Activated CD8-positive, alpha-beta T cell treated with anti-CD3 and anti-CD28 coated beads, Interleukin-2, amount 10 ng/mL, durations not matched to agents 7 days and 5 days (primary cell): ENCODE measurements at regions not wholly inside any gene's neighbourhood (a gene's known extent, or its start where the extent isn't known, plus 50 kb on each side); places are given as distances from the start of the nearest gene placed in this dataset.

Experiments used
- ATAC-seq: fragments of 150-1000 bp; cut with Tn5 transposase; one replicate; pipeline ENCODE4 v1.10.0; 2021; ENCODE audit warnings: moderate library complexity
- CTCF ChIA-PET: fragments of 350-600 bp; sonication (Branson Sonifier 250); formaldehyde crosslinking; loops from one replicate; lab custom pipeline; 2021; ENCODE audit warnings: antibody characterized with exemption; lab: Charles Lee
- POLR2A ChIA-PET: fragments of 350-600 bp; sonication (Branson Sonifier 250); formaldehyde crosslinking; loops from one replicate; lab custom pipeline; 2021; ENCODE audit warnings: antibody characterized with exemption; lab: Charles Lee
- DNase-seq: peaks from one replicate; pipeline ENCODE4 v3.0.0-alpha.2; 2020
- H3K27ac Mint-ChIP-seq: one replicate; pipeline ENCODE4 v1.8.0; 2021; ENCODE audit warnings: mild to moderate bottlenecking, mixed read lengths
- H3K27me3 Mint-ChIP-seq: one replicate; pipeline ENCODE4 v1.8.0; 2021; ENCODE audit warnings: low read depth, mixed read lengths
- H3K36me3 Mint-ChIP-seq: one replicate; pipeline ENCODE4 v1.8.0; 2021; ENCODE audit warnings: low read depth, mixed read lengths
- H3K4me1 Mint-ChIP-seq: one replicate; pipeline ENCODE4 v1.8.0; 2021; ENCODE audit warnings: low read depth, mixed read lengths
- H3K4me3 Mint-ChIP-seq: one replicate; pipeline ENCODE4 v1.8.0; 2021; ENCODE audit warnings: mild to moderate bottlenecking, mixed read lengths
- H3K9me3 Mint-ChIP-seq: one replicate; pipeline ENCODE4 v1.8.0; 2022; ENCODE audit warnings: mixed read lengths; ENCODE audit not compliant: insufficient read depth

DNA sequence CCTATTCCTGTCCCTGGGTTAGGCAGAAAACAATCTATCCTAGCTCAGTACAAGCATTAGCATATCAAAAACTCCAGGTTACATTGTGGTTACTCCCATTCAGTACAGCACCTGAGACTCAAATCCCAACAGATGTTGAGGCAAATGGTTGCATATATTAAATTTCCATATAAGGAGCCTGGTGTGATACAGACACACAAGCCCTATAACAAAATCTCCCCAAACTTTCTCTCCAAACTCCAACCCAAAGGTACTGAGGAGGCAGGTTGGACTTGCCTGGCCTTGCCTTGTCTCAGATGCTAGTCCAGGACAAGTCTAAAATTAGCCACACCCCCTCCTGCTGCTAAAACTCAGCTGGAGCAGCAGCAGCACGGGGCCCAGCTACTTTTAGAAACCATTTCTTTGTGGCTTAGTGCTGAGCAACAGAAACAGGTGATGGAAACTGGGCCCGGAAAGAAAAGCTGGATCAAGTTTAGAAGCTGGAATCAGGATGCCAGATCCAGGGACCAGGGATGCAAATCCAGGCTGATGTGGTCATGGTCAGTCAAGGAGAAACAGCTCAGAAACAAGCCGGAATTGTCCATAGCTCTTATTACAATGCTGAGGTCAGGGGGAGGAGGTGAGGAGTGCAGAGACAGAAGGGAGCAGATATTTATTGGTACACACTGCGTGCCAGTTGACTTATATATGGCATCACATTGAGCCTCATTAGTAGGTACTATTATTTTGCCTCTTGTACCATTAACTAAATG, 73.7 kb upstream of the AMOTL1 start:
- Mint-ChIP-seq H3K27me3 (peaks cover 17% of the 10 kb centered on the region), H3K9me3 (no peaks in the 10 kb centered on the region), H3K27ac (no peak overlapping the region), H3K4me3 (no peak overlapping the region), H3K36me3 (no peaks in the 10 kb centered on the region), H3K4me1 (no peaks in the 10 kb centered on the region)
- ChIA-PET POLR2A (no interaction called here), CTCF (no interaction called here)
- DNase-seq (no peak), ATAC-seq (no peak)

DNA sequence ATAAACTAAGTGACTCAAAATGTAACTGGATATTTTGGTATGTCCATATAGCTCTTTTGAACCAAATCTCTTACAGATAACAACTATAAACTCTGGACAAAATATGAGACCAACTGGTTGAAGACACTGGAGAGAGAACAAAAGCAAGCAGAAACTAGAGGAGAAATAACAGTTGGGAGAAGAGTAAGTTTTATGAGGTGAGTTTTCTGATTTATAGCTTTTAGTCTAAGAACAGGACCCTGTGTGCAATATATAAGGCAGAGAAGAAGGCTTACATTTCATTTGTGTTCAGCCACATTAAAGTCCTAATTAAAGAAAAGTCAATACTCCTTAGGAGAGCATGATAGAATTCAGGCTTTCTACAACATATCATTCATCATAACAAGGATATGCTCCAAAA, 71.0 kb upstream of the AMOTL1 start:
- CTCF ChIA-PET = no interaction called here
- ATAC-seq (no peak), DNase-seq (no peak)
- Mint-ChIP-seq H3K4me3 (no peak overlapping the region), H3K4me1 (no peaks in the 10 kb centered on the region), H3K9me3 (no peaks in the 10 kb centered on the region), H3K27me3 (peaks cover 16% of the 10 kb centered on the region), H3K36me3 (no peaks in the 10 kb centered on the region), H3K27ac (no peak overlapping the region)
- POLR2A ChIA-PET = no interaction called here

DNA sequence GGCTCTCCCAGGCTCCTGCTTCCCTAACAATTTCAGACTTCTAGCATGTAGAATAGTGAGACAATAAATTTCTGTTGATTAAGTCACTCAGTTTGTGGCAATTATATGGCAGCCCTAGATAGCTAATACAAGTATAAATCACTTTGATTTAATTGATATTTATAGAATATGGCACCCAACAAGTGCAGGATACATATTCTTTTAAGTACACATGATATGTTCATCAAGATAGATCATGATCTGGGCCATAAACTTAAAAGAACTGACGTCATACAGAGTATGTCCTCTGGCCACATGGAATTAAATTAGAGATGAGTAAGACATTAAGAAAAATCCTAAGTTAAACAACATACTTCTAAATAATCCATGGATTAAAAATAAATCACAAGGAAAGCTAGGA, 67.5 kb upstream of the AMOTL1 start:
- no peaks in the 10 kb centered on the region for H3K4me1 Mint-ChIP-seq
- ChIA-PET POLR2A (no interaction called here), CTCF (no interaction called here)
- no peak for DNase-seq
- ATAC-seq = no peak
- H3K4me3 Mint-ChIP-seq = no peak overlapping the region
- H3K9me3 Mint-ChIP-seq = no peaks in the 10 kb centered on the region
- no peak overlapping the region for H3K27ac Mint-ChIP-seq
- H3K27me3 Mint-ChIP-seq = peaks cover 14% of the 10 kb centered on the region
- no peaks in the 10 kb centered on the region for H3K36me3 Mint-ChIP-seq

DNA sequence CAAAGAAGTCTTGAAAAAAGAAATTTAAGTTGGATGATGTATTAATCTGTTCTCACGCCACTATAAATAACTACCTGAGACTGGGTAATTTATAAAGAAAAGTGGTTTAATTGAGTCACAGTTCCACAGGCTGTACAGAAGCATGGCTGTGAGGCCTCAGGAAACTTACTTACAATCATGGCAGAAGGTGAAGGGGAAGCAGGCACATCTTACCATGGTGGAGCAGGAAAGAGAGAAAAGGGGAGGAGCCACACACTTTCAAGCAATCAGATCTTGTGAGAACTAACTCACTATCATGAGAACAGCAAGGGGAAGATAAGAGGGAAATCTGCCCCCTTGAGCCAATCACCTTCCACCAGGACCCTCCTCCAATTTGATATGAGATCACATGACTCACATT, 65.7 kb upstream of the AMOTL1 start:
- ATAC-seq (no peak), DNase-seq (no peak)
- ChIA-PET CTCF (no interaction called here), POLR2A (no interaction called here)
- Mint-ChIP-seq H3K27me3 (peaks cover 17% of the 10 kb centered on the region), H3K4me3 (no peak overlapping the region), H3K36me3 (no peaks in the 10 kb centered on the region), H3K9me3 (no peaks in the 10 kb centered on the region), H3K4me1 (no peaks in the 10 kb centered on the region), H3K27ac (no peak overlapping the region)

- POLR2A ChIA-PET = no interaction called here
- no peaks in the 10 kb centered on the region for H3K36me3 Mint-ChIP-seq
- peaks cover 16% of the 10 kb centered on the region for H3K27me3 Mint-ChIP-seq
- CTCF ChIA-PET = no interaction called here
- H3K27ac Mint-ChIP-seq = no peak overlapping the region
- H3K4me1 Mint-ChIP-seq = no peaks in the 10 kb centered on the region
- DNase-seq (no peak), ATAC-seq (no peak)
- no peaks in the 10 kb centered on the region for H3K9me3 Mint-ChIP-seq
- H3K4me3 Mint-ChIP-seq = no peak overlapping the region
These were observed 62.7 kb upstream of the AMOTL1 start for GRCh38 chr11:94705419-94705818.

GRCh38 chr11:94705891-94706615, 62.1 kb upstream of the AMOTL1 start:
- ChIA-PET CTCF (no interaction called here), POLR2A (no interaction called here)
- H3K27ac Mint-ChIP-seq = no peak overlapping the region
- no peaks in the 10 kb centered on the region for H3K9me3 Mint-ChIP-seq
- no peaks in the 10 kb centered on the region for H3K4me1 Mint-ChIP-seq
- no peak for DNase-seq
- no peak overlapping the region for H3K4me3 Mint-ChIP-seq
- no peak for ATAC-seq
- peaks cover 16% of the 10 kb centered on the region for H3K27me3 Mint-ChIP-seq
- no peaks in the 10 kb centered on the region for H3K36me3 Mint-ChIP-seq

DNA sequence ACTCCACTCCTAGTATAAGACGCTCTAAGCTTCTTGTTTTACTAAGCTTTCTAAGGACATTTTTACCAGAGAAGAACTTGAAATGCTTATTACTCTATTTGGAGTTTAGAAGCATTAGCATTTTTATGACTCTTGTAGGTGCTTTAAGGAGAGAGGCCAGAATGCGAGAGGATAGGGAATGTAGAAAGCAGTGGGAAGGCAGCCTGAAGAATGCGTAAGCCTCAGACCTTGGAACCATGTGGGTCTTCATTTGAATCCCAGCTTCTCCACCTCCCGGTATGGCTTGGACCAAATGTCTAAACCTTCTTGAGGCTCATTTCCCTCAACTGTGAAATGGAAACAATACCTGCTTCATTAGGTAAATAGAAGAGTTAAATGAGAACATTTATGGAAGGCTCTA, 60.0 kb upstream of the AMOTL1 start:
- CTCF ChIA-PET = no interaction called here
- H3K36me3 Mint-ChIP-seq = no peaks in the 10 kb centered on the region
- no peaks in the 10 kb centered on the region for H3K4me1 Mint-ChIP-seq
- no peak overlapping the region for H3K27ac Mint-ChIP-seq
- ATAC-seq (no peak), DNase-seq (no peak)
- H3K4me3 Mint-ChIP-seq = no peak overlapping the region
- no peaks in the 10 kb centered on the region for H3K9me3 Mint-ChIP-seq
- POLR2A ChIA-PET = no interaction called here
- H3K27me3 Mint-ChIP-seq = peaks cover 23% of the 10 kb centered on the region

- Mint-ChIP-seq H3K27me3 (peaks cover 25% of the 10 kb centered on the region), H3K36me3 (no peaks in the 10 kb centered on the region), H3K27ac (no peak overlapping the region), H3K4me1 (no peaks in the 10 kb centered on the region), H3K9me3 (no peaks in the 10 kb centered on the region), H3K4me3 (no peak overlapping the region)
- ATAC-seq (no peak), DNase-seq (no peak)
- ChIA-PET POLR2A (no interaction called here), CTCF (no interaction called here)
These were observed 59.5 kb upstream of the AMOTL1 start for GRCh38 chr11:94708642-94709041.

GRCh38 chr11:94715225-94715624, 52.9 kb upstream of the AMOTL1 start:
- Mint-ChIP-seq H3K4me3 (no peak overlapping the region), H3K27ac (no peak overlapping the region), H3K36me3 (no peaks in the 10 kb centered on the region), H3K27me3 (peaks cover 30% of the 10 kb centered on the region), H3K9me3 (no peaks in the 10 kb centered on the region), H3K4me1 (no peaks in the 10 kb centered on the region)
- POLR2A ChIA-PET = no interaction called here
- CTCF ChIA-PET = no interaction called here
- no peak for DNase-seq
- no peak for ATAC-seq

- Mint-ChIP-seq H3K9me3 (no peaks in the 10 kb centered on the region), H3K27me3 (peaks cover 34% of the 10 kb centered on the region), H3K36me3 (no peaks in the 10 kb centered on the region), H3K4me1 (no peaks in the 10 kb centered on the region), H3K27ac (no peak overlapping the region), H3K4me3 (no peak overlapping the region)
- ChIA-PET CTCF (no interaction called here), POLR2A (no interaction called here)
- no peak for ATAC-seq
- DNase-seq = no peak
These were observed 50.5 kb upstream of the AMOTL1 start for GRCh38 chr11:94717667-94718066.
